Activated CD4-positive, CD25-positive, alpha-beta regulatory T cell treated with anti-CD3 and anti-CD28 coated beads, Interleukin-2, amount 50 U/mL, for 24 hours (primary cell): ENCODE measurements at regions not wholly inside any gene's neighbourhood (a gene's known extent, or its start where the extent isn't known, plus 50 kb on each side); places are given as distances from the start of the nearest gene placed in this dataset.

ENCODE experiments used
- ATAC-seq, 2 donors: fragments of 150-1000 bp; cut with Tn5 transposase; one replicate each; pipeline ENCODE4 v1.10.0; 2021; ENCODE audit warnings: mild to moderate bottlenecking in 1 of 2, moderate library complexity in 1 of 2

DNA sequence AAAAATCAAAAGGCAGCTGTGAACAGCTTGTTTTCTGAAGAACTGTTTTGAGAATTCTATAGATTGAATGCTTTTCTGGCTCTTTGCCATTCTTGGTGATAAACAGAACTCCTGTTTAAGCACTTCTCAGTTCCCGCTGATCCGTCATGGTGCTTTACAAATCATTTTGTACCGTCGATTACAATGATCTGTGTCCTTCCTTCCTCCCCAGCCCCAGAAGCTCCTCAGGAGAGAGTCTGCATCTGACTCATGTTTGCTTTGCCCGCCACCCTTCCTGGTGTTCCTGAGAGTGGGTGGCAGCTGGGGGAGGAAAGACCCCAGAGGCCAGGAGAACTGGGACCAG is 538.6 kb upstream of the MARCKS start:
- ATAC-seq, result no peak

DNA sequence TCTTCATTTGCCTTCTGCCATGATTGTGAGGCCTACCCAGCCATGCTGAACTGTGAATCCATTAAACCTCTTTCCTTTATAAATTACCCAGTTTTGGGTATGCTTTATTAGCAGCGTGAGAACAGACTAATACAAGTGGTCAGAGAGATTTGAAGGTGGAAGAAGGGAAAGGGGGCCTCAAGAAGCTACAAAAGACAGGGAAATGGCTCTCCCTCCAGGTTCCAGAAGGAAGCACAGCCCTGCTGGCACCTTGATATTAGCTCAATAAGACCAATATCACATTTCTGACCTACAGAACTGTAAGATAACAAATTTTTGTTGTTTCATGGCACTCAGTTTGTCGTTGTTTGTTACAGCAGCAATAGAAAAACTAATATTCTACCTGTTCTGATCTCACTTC is 536.5 kb upstream of the MARCKS start:
- ATAC-seq, result no peak

DNA sequence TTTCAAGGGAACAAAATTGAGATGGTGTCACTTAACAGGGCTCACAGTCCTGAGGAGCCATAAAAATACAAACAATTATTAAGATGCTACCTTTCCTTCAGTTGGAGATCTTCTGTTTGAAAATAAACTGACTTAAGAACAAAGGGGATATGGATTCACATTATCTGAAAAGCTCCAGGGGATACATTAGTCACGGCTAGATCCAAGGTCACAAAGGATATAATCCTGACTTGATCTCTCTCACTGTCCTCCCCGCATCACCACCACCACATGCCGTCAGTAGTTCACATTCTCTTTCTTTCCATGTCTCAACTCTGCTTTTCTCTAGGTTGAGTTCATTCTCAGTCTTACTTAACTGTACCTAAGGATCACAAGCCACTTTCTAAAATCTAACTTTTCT is 530.4 kb upstream of the MARCKS start:
- no peak for ATAC-seq

DNA sequence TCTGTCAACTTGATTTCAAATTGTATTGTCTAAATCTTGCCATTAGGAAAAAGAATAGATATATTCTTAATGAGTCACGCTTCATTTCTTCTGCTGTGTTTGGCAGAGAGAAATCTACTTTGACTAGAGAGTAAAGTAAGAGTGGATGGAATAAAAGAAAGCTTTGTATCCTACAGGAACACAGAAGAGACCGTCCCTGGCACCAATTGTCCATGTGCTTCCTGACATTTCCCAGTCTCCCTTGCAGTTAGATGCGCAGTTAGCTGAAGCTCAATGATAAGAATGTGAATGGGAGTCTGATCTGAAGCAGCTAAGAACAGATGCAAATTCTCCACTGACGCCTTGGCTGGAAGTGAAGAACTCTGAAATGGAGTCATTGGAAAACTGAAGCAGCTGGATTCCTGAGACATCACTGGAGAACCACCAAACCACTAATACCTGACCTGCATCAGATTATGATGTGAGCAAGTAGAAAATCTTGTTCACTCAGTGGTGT is 528.2 kb upstream of the MARCKS start:
- ATAC-seq, result no peak

DNA sequence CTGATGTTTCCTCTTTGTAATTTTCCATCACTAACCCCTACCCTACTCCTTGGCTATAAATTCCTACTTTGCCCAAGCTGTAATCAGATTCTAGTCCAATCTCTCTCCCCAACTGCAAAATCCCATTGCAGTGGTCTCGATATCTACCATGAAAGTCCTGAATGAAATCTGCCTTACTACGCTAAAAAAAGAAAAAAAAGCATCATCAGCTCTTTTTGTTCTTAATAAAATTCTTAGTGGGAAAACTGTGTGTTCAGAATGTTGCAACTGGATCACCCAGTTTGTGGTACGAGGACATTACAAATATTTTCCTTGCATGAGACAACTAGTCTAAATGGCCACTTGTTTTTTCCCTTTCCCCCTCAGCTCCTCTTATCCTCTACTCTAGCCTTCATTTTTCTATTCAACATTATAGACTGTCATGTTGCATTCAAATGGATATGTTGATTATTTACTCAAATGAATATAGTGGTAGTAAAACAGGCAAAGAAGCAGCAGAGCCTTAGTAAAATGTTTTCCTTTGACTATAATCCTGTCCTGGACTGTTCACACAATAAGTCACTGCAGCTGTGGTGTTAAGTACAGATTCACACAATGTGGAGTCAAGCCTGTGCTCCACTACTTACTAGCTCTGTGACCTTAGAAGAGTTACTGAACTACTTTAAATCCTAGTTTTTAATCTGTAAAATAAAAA is 527.1 kb upstream of the MARCKS start:
- ATAC-seq, result no peak

DNA sequence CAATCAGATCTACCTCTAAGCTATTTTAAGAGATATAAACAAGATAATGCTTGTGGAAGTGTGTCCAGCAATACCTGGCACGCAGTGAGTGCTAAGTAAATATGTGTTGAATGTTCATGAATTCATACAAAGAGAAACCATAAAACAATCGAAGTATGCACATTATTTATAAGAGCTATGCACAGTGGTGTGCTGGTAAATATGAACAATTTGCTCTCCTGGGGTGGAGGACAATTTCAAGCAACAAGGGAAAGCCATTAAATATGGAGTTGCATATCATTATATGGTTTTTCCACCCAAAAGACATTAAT is 526.6 kb upstream of the MARCKS start:
- ATAC-seq, result no peak

DNA sequence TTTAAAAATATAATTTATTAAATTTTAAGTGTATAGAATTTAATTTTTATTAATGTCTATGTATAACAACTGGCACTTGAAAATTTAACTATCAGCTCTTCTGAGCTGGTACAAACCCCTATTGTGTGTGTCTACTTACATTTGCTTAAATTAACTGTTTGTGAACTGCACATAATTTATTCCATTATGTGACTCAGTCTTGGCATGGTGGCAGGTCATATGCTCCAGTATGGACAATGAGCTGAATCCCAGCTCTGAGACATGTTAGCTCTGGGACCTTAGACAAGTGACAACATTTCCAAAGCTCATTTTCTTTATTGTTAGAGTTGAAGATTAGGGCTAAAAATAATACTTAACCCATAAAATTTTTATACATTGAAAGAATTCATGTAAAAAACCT is 526.1 kb upstream of the MARCKS start:
- no peak for ATAC-seq

DNA sequence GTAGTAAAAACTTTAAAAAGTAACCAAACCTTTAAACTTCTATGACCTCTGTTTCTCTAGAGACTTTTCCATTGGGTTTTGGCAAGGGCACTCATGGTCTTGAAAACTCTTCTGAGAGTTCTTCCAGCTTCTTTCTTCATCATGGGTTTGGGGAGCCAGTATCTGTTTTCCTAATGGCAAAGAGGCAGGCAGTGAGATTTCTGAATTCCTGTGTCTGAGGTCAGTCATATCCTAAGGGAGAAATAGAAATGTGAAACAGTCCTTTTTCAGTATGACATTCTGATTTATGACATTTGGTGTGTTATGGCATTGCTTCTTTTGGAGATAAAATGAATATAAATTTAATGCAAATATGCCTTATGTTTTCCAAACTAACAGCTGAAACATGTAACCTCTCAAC is 518.5 kb upstream of the MARCKS start:
- no peak for ATAC-seq

DNA sequence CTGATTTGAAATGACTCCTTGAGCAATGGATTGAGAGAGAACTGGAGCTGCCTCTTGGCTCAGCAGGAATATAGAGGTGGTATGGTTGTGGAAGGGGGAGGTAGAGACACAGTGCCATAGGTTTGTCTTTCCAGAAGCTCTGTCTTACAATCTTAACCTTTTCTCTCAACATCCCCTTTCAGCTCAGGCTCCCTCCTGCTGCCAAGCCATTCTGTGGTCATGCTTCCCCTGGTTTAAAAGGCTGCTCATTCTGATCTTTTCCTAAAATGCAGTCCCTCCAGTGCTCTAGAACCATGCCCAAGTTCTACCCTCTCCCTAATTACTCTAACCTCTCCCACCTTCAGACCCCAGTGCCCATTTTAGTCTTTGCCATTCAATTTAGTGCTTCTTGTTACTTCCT is 517.9 kb upstream of the MARCKS start:
- no peak for ATAC-seq

DNA sequence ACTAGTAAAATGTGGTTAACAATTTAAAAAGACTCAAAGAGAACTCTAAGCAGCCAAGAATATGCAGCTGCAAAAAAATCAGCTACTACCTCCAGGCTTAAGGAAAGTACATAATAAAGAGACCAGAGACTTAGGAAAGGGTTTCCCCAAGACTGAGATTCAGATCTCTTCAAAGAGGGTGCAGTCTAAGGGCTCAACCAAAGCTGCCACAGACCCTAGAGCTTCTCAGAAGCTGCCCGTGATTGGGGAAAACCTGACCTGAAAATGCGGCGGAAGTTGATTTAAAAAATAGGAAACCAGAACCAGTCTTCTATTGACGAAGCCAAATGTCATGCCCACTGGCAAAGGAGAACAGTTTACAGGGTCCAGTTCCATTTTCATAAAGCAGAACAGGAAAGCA is 516.8 kb upstream of the MARCKS start:
- ATAC-seq, result no peak

DNA sequence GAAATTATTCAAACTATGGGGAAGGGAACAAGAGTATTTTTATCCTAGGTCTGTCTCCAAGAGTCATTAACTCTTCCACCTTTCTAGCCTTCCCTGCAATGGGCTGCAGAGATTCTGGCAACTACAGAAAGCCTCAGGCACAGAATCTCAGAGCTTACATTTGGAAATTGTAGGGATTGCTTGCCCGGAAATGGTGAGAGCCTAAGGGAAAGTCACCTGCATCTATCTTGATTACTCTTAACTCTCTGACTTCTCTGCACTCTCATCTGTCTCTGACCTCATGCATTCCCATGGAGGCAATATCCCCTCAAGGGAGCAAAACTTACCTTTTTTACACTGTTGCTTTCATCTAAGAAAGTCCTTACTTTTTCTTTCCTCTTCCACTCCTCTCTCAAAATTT is 513.2 kb upstream of the MARCKS start:
- no peak for ATAC-seq

DNA sequence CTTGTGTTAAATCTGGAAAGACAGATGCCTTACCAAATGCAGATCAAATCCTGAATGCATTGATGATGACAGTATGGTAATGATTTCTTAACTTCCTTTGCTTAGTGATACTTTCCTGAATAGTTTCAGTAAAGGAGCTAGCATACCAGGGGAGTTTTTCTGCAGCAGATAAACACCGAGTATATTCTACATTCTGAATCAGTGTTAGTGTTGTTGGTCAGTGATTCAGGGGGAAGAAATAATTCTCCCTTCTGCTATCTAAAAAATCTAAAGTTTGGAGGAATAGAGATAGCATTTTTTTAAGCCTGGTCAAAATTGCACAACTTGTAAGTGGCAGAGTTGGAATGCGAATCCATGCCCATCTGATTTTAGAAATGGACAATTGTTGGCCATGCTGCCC is 512.2 kb upstream of the MARCKS start:
- ATAC-seq, result no peak

DNA sequence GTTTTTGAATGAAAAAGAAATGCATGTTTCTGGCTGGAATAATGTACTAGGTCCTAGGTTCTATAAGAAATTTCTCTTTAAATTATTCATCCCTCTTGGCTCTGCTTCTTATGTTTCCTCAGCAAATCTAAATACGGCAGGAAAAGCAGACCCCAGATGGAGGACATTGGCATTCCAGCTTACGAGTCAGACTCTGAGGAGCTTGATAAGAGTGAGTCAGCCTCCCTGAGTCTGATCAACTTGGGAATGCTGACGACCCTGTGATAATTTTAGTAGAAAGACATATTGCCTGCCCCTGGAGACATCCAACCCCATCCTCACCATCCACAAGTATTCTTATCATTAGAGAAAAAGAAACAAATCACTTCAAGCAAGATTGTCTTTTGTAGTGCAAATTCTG is 509.7 kb upstream of the MARCKS start:
- ATAC-seq, result no peak

DNA sequence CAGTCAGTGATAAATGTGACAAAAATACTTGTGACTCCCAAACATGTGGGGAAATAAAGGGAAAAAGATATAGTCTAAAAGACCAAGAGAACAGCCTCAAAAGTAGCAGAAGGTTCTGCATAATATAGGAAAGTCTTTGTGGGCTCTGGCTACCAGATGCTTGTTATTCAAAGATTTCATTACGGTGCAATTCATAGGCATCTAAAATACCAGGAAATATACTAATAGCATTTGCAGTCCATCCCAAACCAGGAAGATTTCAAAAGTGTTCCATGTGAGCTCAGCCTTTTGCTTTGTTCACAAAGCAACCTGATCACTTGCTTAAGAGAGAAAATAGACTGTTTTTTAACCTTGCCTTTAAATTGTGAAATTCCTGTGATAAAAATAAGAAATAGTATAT is 506.7 kb upstream of the MARCKS start:
- ATAC-seq, result no peak

DNA sequence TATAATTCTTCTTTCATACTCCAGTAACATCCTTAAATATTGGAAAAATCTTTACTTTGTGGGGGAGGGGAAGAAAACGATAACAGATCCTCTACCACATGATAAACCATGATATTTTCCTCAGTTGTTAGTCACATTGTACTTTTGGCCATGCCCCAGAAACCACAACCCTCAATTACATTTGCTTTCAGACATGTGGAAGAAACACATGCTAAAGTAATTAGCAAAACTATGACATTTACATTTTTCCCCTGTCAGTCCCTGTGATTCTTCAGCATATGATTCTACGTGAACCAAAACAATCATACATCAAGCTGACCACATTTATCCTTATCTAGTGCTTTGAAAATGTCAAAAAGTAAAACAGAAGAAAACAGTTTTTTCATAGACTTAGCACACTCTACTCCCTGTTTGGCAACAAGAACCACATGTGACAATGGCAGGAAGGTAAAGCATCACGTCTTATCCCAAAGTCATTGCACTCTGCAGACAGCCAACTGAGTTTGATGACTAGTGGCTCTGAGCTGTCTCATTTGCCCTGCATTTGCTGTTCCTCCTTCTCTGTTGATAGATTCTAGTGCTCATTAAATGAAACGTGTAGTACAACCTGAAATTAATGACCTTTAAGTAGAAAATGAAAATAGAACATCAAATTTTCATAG is 505.8 kb upstream of the MARCKS start:
- no peak for ATAC-seq

DNA sequence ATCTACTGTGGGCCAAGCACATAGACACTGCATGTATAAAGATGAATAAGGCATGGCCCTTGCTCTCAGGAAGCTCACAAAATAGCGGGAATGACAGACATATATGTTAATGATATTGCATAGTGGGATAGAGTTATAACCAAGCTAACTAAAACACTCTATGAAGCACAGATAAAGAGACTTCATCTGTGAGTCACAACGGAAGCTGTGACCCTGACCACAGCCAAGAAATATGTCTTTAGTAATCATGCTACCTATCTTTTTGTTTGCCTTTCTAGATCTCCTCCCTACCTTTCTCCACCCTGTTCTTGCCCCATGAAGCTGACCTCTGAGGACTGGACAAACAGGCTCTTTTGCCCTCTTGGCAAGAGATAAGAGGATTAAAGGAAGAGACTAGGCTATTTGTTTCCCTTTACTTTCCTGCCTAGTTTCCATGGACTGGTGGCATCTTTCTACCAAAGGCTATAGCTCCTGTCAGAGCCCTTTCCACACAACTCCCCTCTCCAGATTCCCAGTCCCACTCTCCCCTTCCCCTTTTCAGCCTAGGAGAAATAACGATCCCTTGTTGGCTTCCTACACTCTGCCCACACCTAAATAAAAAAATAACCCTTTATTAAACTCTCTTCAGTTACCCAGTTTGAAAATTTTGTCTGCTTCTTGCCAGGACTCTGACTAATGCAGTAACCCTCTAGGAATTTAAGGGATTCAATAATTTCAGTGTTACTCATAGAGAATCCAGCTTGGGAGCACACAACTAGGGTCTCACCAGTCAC is 504.9 kb upstream of the MARCKS start:
- ATAC-seq, result no peak

DNA sequence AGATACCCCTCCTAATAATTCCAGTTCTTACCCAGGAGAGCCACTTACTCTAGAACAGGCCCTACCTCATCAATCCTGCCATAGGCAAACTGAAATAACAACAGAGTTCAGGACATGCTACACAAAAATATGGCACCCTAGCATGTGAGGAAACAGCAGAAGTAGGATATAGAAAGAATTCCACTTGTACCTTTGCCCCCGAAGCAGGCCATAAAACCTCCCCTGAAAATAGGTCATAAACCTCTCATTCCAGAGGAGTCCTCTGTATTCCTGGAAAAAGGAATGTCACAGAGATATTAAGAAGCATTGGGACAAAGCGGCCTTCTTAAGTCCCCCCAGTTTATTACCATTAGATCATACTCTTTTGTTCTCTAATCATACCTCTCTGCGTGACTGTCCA is 504.3 kb upstream of the MARCKS start:
- no peak for ATAC-seq

DNA sequence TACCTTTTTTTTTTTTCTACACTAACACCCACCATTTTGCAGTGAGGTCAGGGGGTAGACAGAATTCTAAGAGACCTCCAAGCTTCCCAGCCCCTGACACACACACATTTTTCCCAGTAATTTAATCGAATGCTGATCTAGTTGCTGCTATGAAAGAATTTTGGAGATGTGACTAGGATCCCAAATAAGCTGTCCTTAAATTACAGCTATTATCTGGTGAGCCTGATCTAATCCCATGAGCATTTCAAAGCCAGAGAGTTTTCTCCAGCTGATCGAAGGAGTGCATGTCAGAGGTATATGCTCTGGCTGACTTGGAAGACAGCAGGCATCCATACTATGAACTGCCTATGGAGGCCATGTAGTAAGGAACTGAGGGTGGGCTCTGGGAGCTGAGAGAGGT is 503.8 kb upstream of the MARCKS start:
- ATAC-seq, result no peak

DNA sequence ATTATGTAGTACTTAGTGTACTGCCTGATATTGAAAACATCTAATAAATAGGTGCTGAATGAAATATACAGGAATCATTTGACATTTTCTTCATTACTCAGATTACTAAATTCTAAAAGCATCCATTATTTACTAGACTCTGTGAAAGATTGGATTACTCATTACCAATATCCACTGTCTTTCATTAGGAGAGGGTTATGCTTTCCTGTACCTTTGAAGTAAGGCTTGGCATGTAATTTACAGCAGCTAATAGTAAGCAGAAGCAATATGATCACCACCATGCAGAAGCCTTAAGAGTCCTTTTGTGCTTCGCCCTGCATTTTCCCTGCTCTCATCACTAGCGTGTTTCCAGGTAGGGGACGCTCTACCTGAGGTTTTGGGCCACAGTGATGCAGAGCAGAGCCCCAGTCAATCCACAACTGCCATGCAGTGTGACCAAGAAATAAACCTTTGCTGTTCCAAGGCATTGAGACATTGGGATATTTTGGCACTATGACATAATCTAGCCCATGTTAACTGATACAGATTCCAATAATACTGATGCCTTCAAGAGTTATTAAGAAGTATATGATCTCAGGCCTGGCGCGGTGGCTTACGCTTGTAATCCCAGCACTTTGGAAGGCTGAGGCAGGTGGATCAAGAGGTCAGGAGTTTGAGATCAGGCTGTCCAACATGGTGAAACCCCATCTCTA is 502.8 kb upstream of the MARCKS start:
- ATAC-seq, result no peak

DNA sequence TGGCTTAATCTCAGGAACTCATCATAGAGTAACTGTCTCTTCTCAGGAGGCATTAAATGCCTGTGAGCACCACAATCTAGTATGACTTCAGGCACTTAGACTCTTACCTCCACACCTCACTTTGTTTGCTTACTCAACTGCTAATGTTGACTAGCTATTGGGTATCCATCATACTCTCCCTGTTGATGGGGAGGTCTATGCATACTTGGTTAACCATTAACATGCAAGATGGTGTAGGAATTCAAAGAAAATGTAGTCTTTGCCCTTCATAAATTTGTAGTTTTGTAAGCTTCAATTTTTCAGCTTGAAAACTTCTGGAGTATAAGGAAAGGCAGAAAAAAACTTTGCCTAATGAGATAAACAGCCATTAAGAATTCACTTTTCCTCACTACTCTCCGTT is 501.0 kb upstream of the MARCKS start:
- ATAC-seq, result no peak

DNA sequence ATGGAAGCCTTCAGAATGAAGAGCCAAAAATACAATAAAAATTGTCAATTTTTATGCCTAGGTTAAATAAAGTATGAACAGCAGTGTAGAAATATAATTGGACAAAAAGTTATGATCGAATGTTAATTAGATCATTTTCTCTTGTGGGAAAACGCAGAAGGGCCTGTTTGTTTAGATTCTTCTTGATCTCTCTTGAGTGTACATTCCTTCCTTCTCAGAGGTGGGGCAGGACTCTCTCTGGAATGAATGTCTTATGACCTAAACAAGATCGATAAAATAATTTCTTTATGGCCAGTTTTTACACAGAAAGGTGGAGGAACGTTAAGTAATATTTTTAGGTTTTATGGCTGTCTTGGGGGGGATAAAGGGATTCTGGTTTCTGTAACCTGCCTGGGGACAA is 500.1 kb upstream of the MARCKS start:
- no peak for ATAC-seq

DNA sequence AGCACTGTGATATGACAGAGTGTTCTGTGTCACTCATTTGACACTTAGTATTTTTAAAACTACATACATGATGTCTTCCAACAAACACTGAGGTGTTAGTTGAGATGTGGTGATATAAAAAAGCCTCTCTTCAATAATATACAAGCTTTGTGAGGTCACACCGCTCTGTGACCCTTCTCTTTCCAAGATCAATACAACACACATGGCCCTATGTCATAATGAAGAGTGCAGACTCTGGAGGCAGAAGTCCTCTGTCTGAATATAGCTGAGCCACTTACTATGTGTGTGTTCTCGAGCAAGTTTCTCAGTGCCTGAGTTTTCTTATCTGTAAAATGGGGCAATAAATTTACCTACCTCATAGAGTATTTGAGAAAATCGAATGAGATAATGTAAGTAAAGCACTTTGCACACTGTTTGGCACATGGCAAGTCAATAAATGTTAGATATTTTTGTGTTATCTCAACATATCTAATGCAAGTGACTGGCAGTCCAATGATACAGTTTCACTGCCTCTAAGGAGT is 499.0 kb upstream of the MARCKS start:
- ATAC-seq, result no peak
